HL-60 (cell line): ENCODE measurements at regions not wholly inside any gene's neighbourhood (a gene's known extent, or its start where the extent isn't known, plus 50 kb on each side); places are given as distances from the start of the nearest gene placed in this dataset.

Experiments
- CTCF ChIP-seq: IDR thresholded peaks from one replicate; pipeline ENCODE4 v1.5.1; 2011; ENCODE audit warnings: low read length, control low read depth, inconsistent platforms; ENCODE audit not compliant: insufficient read depth
- GABPA ChIP-seq: IDR thresholded peaks from 2 replicates; pipeline ENCODE4 v1.6.1; 2012; ENCODE audit warnings: low read depth
- POLR2AphosphoS5 ChIP-seq: IDR thresholded peaks from 2 replicates; pipeline ENCODE4 v1.6.1; 2012; ENCODE audit warnings: low read depth
- REST ChIP-seq: IDR thresholded peaks from 2 replicates; pipeline ENCODE4 v1.6.1; 2012; ENCODE audit warnings: low read depth; ENCODE audit not compliant: insufficient replicate concordance

- TF ChIP-seq CTCF = no peak
- no peak for TF ChIP-seq REST
- TF ChIP-seq GABPA = no peak
- no peak for TF ChIP-seq POLR2AphosphoS5
These were observed 452.1 kb upstream of the BOD1L1 start for GRCh38 chr4:14079601-14080000.
